IMR-90 (cell line): ENCODE measurements at regions not wholly inside any gene's neighbourhood (a gene's known extent, or its start where the extent isn't known, plus 50 kb on each side); places are given as distances from the start of the nearest gene placed in this dataset.

Source experiments
- ATAC-seq: fragments of 200-7000 bp; cut with Tn5 transposase; 2 replicates; pipeline ENCODE4 v1.9.1; 2020; ENCODE audit warnings: low read depth, mild to moderate bottlenecking, moderate library complexity
- BruUV-seq: library from RNA; stranded (reverse); fragments of 400-500 nt; replicated peaks from 2 replicates; lab custom pipeline; 2021; lab: Mats Ljungman, UMichigan
- CTCF ChIA-PET: fragments of 300-600 bp; formaldehyde crosslinking; extraction: SDS; loops from one replicate; lab custom pipeline; 2021; ENCODE audit warnings: antibody characterized with exemption; lab: Yijun Ruan, JAX
- POLR2A ChIA-PET: fragments of 300-600 bp; sonication (Branson Sonifier 250); formaldehyde crosslinking; loops from one replicate; lab custom pipeline; 2022; ENCODE audit warnings: antibody characterized with exemption; ENCODE audit not compliant: unreplicated experiment; lab: Charles Lee
- DNase-seq: peaks from one replicate; pipeline ENCODE4 v3.0.0; 2013
- H2AFZ ChIP-seq: replicated peaks from 2 replicates; pipeline ENCODE3; 2013; ENCODE audit warnings: low read length, mild to moderate bottlenecking; ENCODE audit not compliant: poor library complexity
- H2AK5ac ChIP-seq: 2 replicates; pipeline ENCODE4 v1.6.1; 2013; ENCODE audit warnings: low read depth, low read length, inconsistent platforms
- H2AK9ac ChIP-seq: replicated peaks from 2 replicates; pipeline ENCODE3; 2013; ENCODE audit warnings: mild to moderate bottlenecking, low read depth, low read length, moderate library complexity; ENCODE audit not compliant: poor library complexity
- H2BK120ac ChIP-seq: 2 replicates; pipeline ENCODE4 v1.6.1; 2013; ENCODE audit warnings: low read depth, low read length, inconsistent platforms
- H2BK15ac ChIP-seq: 3 replicates; pipeline ENCODE4 v1.6.1; 2013; ENCODE audit warnings: low read depth, low read length, inconsistent platforms
- H2BK20ac ChIP-seq: 2 replicates; pipeline ENCODE4 v1.6.1; 2013; ENCODE audit warnings: low read depth, mild to moderate bottlenecking, inconsistent platforms, low read length, moderate library complexity
- H2BK5ac ChIP-seq: 2 replicates; pipeline ENCODE4 v1.6.1; 2013; ENCODE audit warnings: mild to moderate bottlenecking, low read depth, low read length, inconsistent platforms; ENCODE audit not compliant: poor library complexity, severe bottlenecking
- H3K14ac ChIP-seq: replicated peaks from 2 replicates; pipeline ENCODE4 v1.6.1; 2013; ENCODE audit warnings: low read depth, low read length, inconsistent platforms
- H3K18ac ChIP-seq: 2 replicates; pipeline ENCODE4 v1.6.1; 2013; ENCODE audit warnings: low read depth, low read length, control low read depth
- H3K23ac ChIP-seq: 2 replicates; pipeline ENCODE4 v1.6.1; 2013; ENCODE audit warnings: low read depth, low read length, inconsistent platforms
- H3K27ac ChIP-seq: 2 replicates; pipeline ENCODE4 v1.5.1; 2013; ENCODE audit warnings: mild to moderate bottlenecking, control low read depth, low read length; ENCODE audit not compliant: insufficient read depth
- H3K27me3 ChIP-seq: 2 replicates; pipeline ENCODE4 v1.6.1; 2013; ENCODE audit warnings: low read length; ENCODE audit not compliant: control insufficient read depth, insufficient read depth
- H3K36me3 ChIP-seq: 2 replicates; pipeline ENCODE4 v1.6.1; 2013; ENCODE audit warnings: low read length, mixed read lengths; ENCODE audit not compliant: control insufficient read depth, insufficient read depth
- H3K4ac ChIP-seq: 2 replicates; pipeline ENCODE4 v1.6.1; 2013; ENCODE audit warnings: low read depth, low read length, inconsistent platforms
- H3K4me1 ChIP-seq: 2 replicates; pipeline ENCODE4 v1.6.1; 2013; ENCODE audit warnings: low read length, mixed read lengths; ENCODE audit not compliant: control insufficient read depth, insufficient read depth
- H3K4me2 ChIP-seq: 2 replicates; pipeline ENCODE4 v1.6.1; 2013; ENCODE audit warnings: low read depth, mild to moderate bottlenecking, control low read depth, low read length, moderate library complexity
- H3K4me3 ChIP-seq: 2 replicates; pipeline ENCODE4 v1.5.1; 2013; ENCODE audit warnings: low read depth, mild to moderate bottlenecking, control low read depth, low read length, moderate library complexity; ENCODE audit not compliant: insufficient read depth
- H3K56ac ChIP-seq: 2 replicates; pipeline ENCODE4 v1.6.1; 2013; ENCODE audit warnings: low read length, inconsistent platforms; ENCODE audit not compliant: insufficient read depth; ENCODE audit errors: extremely low read depth
- H3K79me1 ChIP-seq, 2 experiments: 2 replicates each; pipeline ENCODE4 v1.6.1; 2013; ENCODE audit warnings: low read length in 2 of 2, inconsistent platforms in 1 of 2, low read depth in 1 of 2
- H3K9ac ChIP-seq: 2 replicates; pipeline ENCODE4 v1.6.1; 2013; ENCODE audit warnings: low read depth, low read length, control low read depth
- H3K9me1 ChIP-seq: 2 replicates; pipeline ENCODE4 v1.6.1; 2013; ENCODE audit warnings: low read length, inconsistent platforms; ENCODE audit not compliant: insufficient read depth
- H3K9me3 ChIP-seq: 2 replicates; pipeline ENCODE4 v1.6.1; 2013; ENCODE audit warnings: low read length; ENCODE audit not compliant: control insufficient read depth, insufficient read depth
- H4K20me1 ChIP-seq: 2 replicates; pipeline ENCODE4 v1.6.1; 2013; ENCODE audit warnings: low read length, inconsistent platforms; ENCODE audit not compliant: insufficient read depth
- H4K5ac ChIP-seq: 2 replicates; pipeline ENCODE4 v1.6.1; 2013; ENCODE audit warnings: mild to moderate bottlenecking, low read depth, low read length, control low read depth
- H4K8ac ChIP-seq, 2 experiments: 2 replicates each; pipeline ENCODE4 v1.6.1; 2013; ENCODE audit warnings: low read depth in 2 of 2, low read length in 2 of 2, control low read depth in 1 of 2, inconsistent platforms in 1 of 2
- H4K91ac ChIP-seq: 2 replicates; pipeline ENCODE4 v1.6.1; 2013; ENCODE audit warnings: low read depth, low read length, inconsistent platforms; ENCODE audit not compliant: insufficient read depth
- BHLHE40 ChIP-seq: fragments of 150-350 bp; IDR thresholded peaks from 2 replicates; pipeline ENCODE4 v1.6.1; 2016; ENCODE audit warnings: mild to moderate bottlenecking, low read depth, low read length
- ELK1 ChIP-seq: fragments of 150-350 bp; IDR thresholded peaks from 2 replicates; pipeline ENCODE4 v1.6.1; 2016; ENCODE audit warnings: low read depth, mild to moderate bottlenecking, low read length, moderate library complexity, borderline replicate concordance
- MAZ ChIP-seq: IDR thresholded peaks from 2 replicates; pipeline ENCODE4 v1.6.1; 2012; ENCODE audit warnings: low read depth, mild to moderate bottlenecking, low read length, improper control_type of control experiment, moderate library complexity, borderline replicate concordance
- POLR2A ChIP-seq: IDR thresholded peaks from 2 replicates; pipeline ENCODE4 v1.6.1; 2012; ENCODE audit warnings: mild to moderate bottlenecking, low read depth, low read length
- RCOR1 ChIP-seq: IDR thresholded peaks from 2 replicates; pipeline ENCODE4 v1.6.1; 2012; ENCODE audit warnings: mild to moderate bottlenecking, low read length, improper control_type of control experiment; ENCODE audit not compliant: insufficient replicate concordance
- SMC3 ChIP-seq: fragments of 150-350 bp; IDR thresholded peaks from 2 replicates; pipeline ENCODE4 v1.6.1; 2016; ENCODE audit warnings: low read depth, mild to moderate bottlenecking, antibody characterized with exemption, low read length, moderate library complexity
- USF2 ChIP-seq: fragments of 150-350 bp; IDR thresholded peaks from 2 replicates; pipeline ENCODE4 v1.6.1; 2017; ENCODE audit warnings: mild to moderate bottlenecking, antibody characterized with exemption, low read length, low read depth
- WGBS, 2 experiments: methylation state at CpG; one replicate each; pipeline versions ENCODE4 v1.1.5 to v1.1.7; 2013; ENCODE audit warnings: missing lambda C conversion rate in 2 of 2; ENCODE audit not compliant: insufficient read length in 1 of 2; ENCODE audit errors: extremely low coverage in 2 of 2; 5-methylcytosine and 5-hydroxymethylcytosine counted together
- dilution Hi-C: fragments of 300-500 bp; cut with HindIII; formaldehyde crosslinking; loops from one replicate; pipeline ENCODE4 v1.14.3; 2018; ENCODE audit warnings: low sequenced_read_pairs; ENCODE audit not compliant: unreplicated experiment
- in situ Hi-C: fragments of 300-500 bp; cut with MboI; formaldehyde crosslinking; loops from 3 replicates; pipeline ENCODE4 v1.14.3; 2019; ENCODE audit warnings: low sequenced_read_pairs, inconsistent platforms, mixed read lengths
- intact Hi-C: fragments of 100-400 bp; cut with micrococcal nuclease; formaldehyde crosslinking; loops from 2 replicates; pipeline ENCODE4 v1.10.0; 2022

GRCh38 chr13:74273581-74273980 is 139.4 kb upstream of the KLF12 start:
- no peak overlapping the region for H3K4ac ChIP-seq
- H3K14ac ChIP-seq: no peak overlapping the region
- intact Hi-C loops (loop anchor here (5.0 kb wide), 1 partner anchor 51 kb away; no protein-coding TSS in a partner anchor), in situ Hi-C loops (no loop called here), dilution Hi-C loops (no loop called here)
- no peaks in the 10 kb centered on the region for H4K20me1 ChIP-seq
- no CpG with 5 or more reads among the region's 1 CpG for WGBS, 2 experiments
- peaks cover 3% of the 10 kb centered on the region for H3K4me1 ChIP-seq
- no peak overlapping the region for H3K4me3 ChIP-seq
- H2AFZ ChIP-seq: no peak overlapping the region
- H3K9me3 ChIP-seq: peaks cover 3% of the 10 kb centered on the region
- H3K79me1 ChIP-seq: no peaks in the 10 kb centered on the region
- ChIA-PET POLR2A (no interaction called here), CTCF (interaction anchor here (0.7 to 1.2 kb wide), 4 partner anchors 9 to 20 kb away, joined by 3 to 5 read pairs (median 3); no protein-coding TSS in a partner anchor)
- no peak overlapping the region for H3K9ac ChIP-seq
- ATAC-seq (no peak), DNase-seq (no peak)
- no peak overlapping the region for H2BK20ac ChIP-seq
- no peaks in the 10 kb centered on the region for H3K9me1 ChIP-seq
- no peak overlapping the region for H4K5ac ChIP-seq
- H3K4me2 ChIP-seq: no peak overlapping the region
- H2BK5ac ChIP-seq: no peak overlapping the region
- no peak overlapping the region for H4K8ac ChIP-seq
- no peak overlapping the region for H2BK15ac ChIP-seq
- H2BK120ac ChIP-seq: no peak overlapping the region
- no peak overlapping the region for H2AK5ac ChIP-seq
- no peak overlapping the region for H3K27ac ChIP-seq
- no peaks in the 10 kb centered on the region for H3K36me3 ChIP-seq
- no peaks in the 10 kb centered on the region for H3K27me3 ChIP-seq
- H2AK9ac ChIP-seq: no peak overlapping the region
- no TSS peak for BruUV-seq
- H4K91ac ChIP-seq: no peak overlapping the region
- no peak overlapping the region for H3K23ac ChIP-seq
- no peak overlapping the region for H3K56ac ChIP-seq
- H3K18ac ChIP-seq: no peak overlapping the region
- TF ChIP-seq ELK1 (no peak), USF2 (no peak), MAZ (no peak), SMC3 (no peak), POLR2A (no peak), BHLHE40 (no peak), RCOR1 (no peak)
